Left lung (tissue), 4 donors: ENCODE measurements at regions not wholly inside any gene's neighbourhood (a gene's known extent, or its start where the extent isn't known, plus 50 kb on each side); places are given as distances from the start of the nearest gene placed in this dataset.
"Not testable (repeated sequence)": the region's sequence is repeated elsewhere in the genome, so short reads cannot be mapped to it uniquely, and the experiment has no call there.

Experiments used
- ATAC-seq: fragments of 200-7000 bp; cut with Tn5 transposase; one replicate; pipeline ENCODE4 v1.9.1; 2020; ENCODE audit warnings: moderate library complexity
- DNase-seq, 4 donors: peaks; one replicate each; pipeline ENCODE4 v3.0.0-alpha.2; 2013 to 2020
- H3K27ac ChIP-seq, 2 donors: fragments of 200-600 bp; sonication (generic) in 1 of 2; one replicate each; pipeline versions ENCODE4 v1.5.0 to v1.8.0; 2020 to 2021
- H3K27me3 ChIP-seq, 2 donors: fragments of 200-600 bp; sonication (generic) in 1 of 2; one replicate each; pipeline versions ENCODE4 v1.5.0 to v1.8.0; 2020 to 2021
- H3K36me3 ChIP-seq, 2 donors: fragments of 200-600 bp; sonication (generic) in 1 of 2; one replicate each; pipeline versions ENCODE4 v1.5.0 to v1.8.0; 2020 to 2021
- H3K4me1 ChIP-seq, 2 donors: fragments of 200-600 bp; one replicate each; pipeline ENCODE4 v1.8.0; 2021
- H3K4me3 ChIP-seq, 2 donors: fragments of 200-600 bp; sonication (generic) in 1 of 2; one replicate each; pipeline versions ENCODE4 v1.5.0 to v1.8.0; 2020 to 2021; ENCODE audit warnings: mild to moderate bottlenecking in 1 of 2
- H3K9me3 ChIP-seq, 2 donors: fragments of 200-600 bp; sonication (generic) in 1 of 2; one replicate each; pipeline versions ENCODE4 v1.5.0 to v1.8.0; 2020 to 2021
- CTCF ChIP-seq, 2 donors: fragments of 200-600 bp; sonication (generic) in 1 of 2; IDR thresholded peaks; one replicate each; pipeline versions ENCODE4 v1.5.0 to v1.8.0; 2021; ENCODE audit warnings: antibody characterized with exemption in 2 of 2
- intact Hi-C, 2 donors: fragments of 100-400 bp; cut with DNase I; formaldehyde crosslinking; loops; one replicate each; pipeline versions ENCODE4 v1.11.2 to v1.14.2; 2022
- donor health status: DM: no; HTN: yes; CAD: no.
- donor health status: DM: no; HTN: no; CAD: no.

- Histone ChIP-seq H3K9me3 (no peaks in the 10 kb centered on the region), H3K4me3 (no peak overlapping the region), H3K27me3 (peaks cover 0 to 21% of the 10 kb centered on the region in 2 donors), H3K36me3 (no peaks in the 10 kb centered on the region), H3K27ac (no peak overlapping the region), H3K4me1 (no peaks in the 10 kb centered on the region)
- DNase-seq (no peak), ATAC-seq (no peak)
- intact Hi-C loops: no loop called here
- no peak for TF ChIP-seq CTCF (IDR thresholded peaks at IDR 0.05)
Measured at GRCh38 chr22:22193923-22194322, 50.7 kb upstream of the VPREB1 start.

- intact Hi-C loops, H3K4me3 ChIP-seq, H3K36me3 ChIP-seq, ATAC-seq, H3K4me1 ChIP-seq, DNase-seq, H3K9me3 ChIP-seq, H3K27ac ChIP-seq: not testable (repeated sequence)
- peaks cover 0 to 21% of the 10 kb centered on the region in 2 donors for H3K27me3 ChIP-seq
Measured at GRCh38 chr22:22193462-22193861, 51.1 kb upstream of the VPREB1 start.

GRCh38 chr22:22193006-22193405 is 51.6 kb upstream of the VPREB1 start:
- intact Hi-C loops, H3K9me3 ChIP-seq, H3K36me3 ChIP-seq, H3K4me3 ChIP-seq, H3K27ac ChIP-seq, H3K4me1 ChIP-seq, DNase-seq, ATAC-seq: not testable (repeated sequence)
- H3K27me3 ChIP-seq: peaks cover 0 to 21% of the 10 kb centered on the region in 2 donors

- ATAC-seq, H3K4me1 ChIP-seq, H3K27ac ChIP-seq, H3K4me3 ChIP-seq, H3K36me3 ChIP-seq, DNase-seq, intact Hi-C loops, H3K9me3 ChIP-seq: not testable (repeated sequence)
- H3K27me3 ChIP-seq: peaks cover 8 to 41% of the 10 kb centered on the region in 2 donors
Measured at GRCh38 chr22:22189796-22190195, 54.8 kb upstream of the VPREB1 start.

- not testable (repeated sequence) for DNase-seq, ATAC-seq
Measured at GRCh38 chr22:22187863-22188262, 56.7 kb upstream of the VPREB1 start.

GRCh38 chr22:22187299-22187698 is 57.3 kb upstream of the VPREB1 start:
- DNase-seq (no peak), ATAC-seq (no peak)
- Histone ChIP-seq H3K4me1 (no peaks in the 10 kb centered on the region), H3K9me3 (no peaks in the 10 kb centered on the region), H3K27me3 (peaks cover 8 to 63% of the 10 kb centered on the region in 2 donors), H3K4me3 (no peak overlapping the region), H3K36me3 (no peaks in the 10 kb centered on the region), H3K27ac (no peak overlapping the region)
- intact Hi-C loops: no loop called here
- TF ChIP-seq CTCF (IDR thresholded peaks at IDR 0.05): no peak

More at GRCh38 chr22:22187863-22188262, 56.7 kb upstream of the VPREB1 start:
- H3K4me3 ChIP-seq, H3K4me1 ChIP-seq, H3K36me3 ChIP-seq, H3K27ac ChIP-seq, intact Hi-C loops, H3K9me3 ChIP-seq: not testable (repeated sequence)
- peaks cover 8 to 57% of the 10 kb centered on the region in 2 donors for H3K27me3 ChIP-seq

- Histone ChIP-seq H3K27ac (no peak overlapping the region), H3K9me3 (no peaks in the 10 kb centered on the region), H3K4me1 (no peaks in the 10 kb centered on the region), H3K36me3 (no peaks in the 10 kb centered on the region), H3K27me3 (peaks cover 8 to 76% of the 10 kb centered on the region in 2 donors), H3K4me3 (no peak overlapping the region)
- no peak for TF ChIP-seq CTCF (IDR thresholded peaks at IDR 0.05)
- ATAC-seq (no peak), DNase-seq (no peak)
- intact Hi-C loops: no loop called here
Measured at GRCh38 chr22:22185844-22186499, 58.6 kb upstream of the VPREB1 start.
